Uterus (tissue), 2 donors: ENCODE measurements at regions not wholly inside any gene's neighbourhood (a gene's known extent, or its start where the extent isn't known, plus 50 kb on each side); places are given as distances from the start of the nearest gene placed in this dataset.

ENCODE experiments used
- CTCF ChIP-seq, 4 experiments: fragments of 200-600 bp in 2 of 4; fragments of 450-650 bp in 2 of 4; sonication (generic) in 2 of 4; IDR thresholded peaks; one replicate each; pipeline ENCODE4 v1.5.1; 2016 to 2019; ENCODE audit warnings: antibody characterized with exemption in 4 of 4, mild to moderate bottlenecking in 2 of 4, moderate library complexity in 1 of 4
- POLR2A ChIP-seq, 2 donors: fragments of 450-650 bp; IDR thresholded peaks; one replicate each; pipeline ENCODE4 v1.6.1; 2016; ENCODE audit warnings: antibody characterized with exemption in 2 of 2, mild to moderate bottlenecking in 1 of 2, moderate library complexity in 1 of 2

GRCh38 chr12:19927661-19928060, 440.7 kb upstream of the PDE3A start:
- TF ChIP-seq POLR2A (IDR thresholded peaks at IDR 0.05) (no peak), CTCF (IDR thresholded peaks at IDR 0.05) (no peak)
